Panc1 (cell line): ENCODE measurements at regions not wholly inside any gene's neighbourhood (a gene's known extent, or its start where the extent isn't known, plus 50 kb on each side); places are given as distances from the start of the nearest gene placed in this dataset.

Experiments
- ATAC-seq: fragments of 200-7000 bp; cut with Tn5 transposase; 2 replicates; pipeline ENCODE4 v1.9.1; 2020; ENCODE audit warnings: mild to moderate bottlenecking, moderate library complexity
- BruUV-seq: library from RNA; stranded (reverse); fragments of 400-500 nt; replicated peaks from 2 replicates; lab custom pipeline; 2021; lab: Mats Ljungman, UMichigan
- CTCF ChIA-PET: fragments of 300-600 bp; sonication (Branson Sonifier 250); formaldehyde crosslinking; loops from one replicate; lab custom pipeline; 2022; ENCODE audit warnings: antibody characterized with exemption; lab: Charles Lee
- POLR2A ChIA-PET: fragments of 300-600 bp; sonication (Branson Sonifier 250); formaldehyde crosslinking; loops from one replicate; lab custom pipeline; 2022; ENCODE audit warnings: antibody characterized with exemption; lab: Charles Lee
- DNase-seq: peaks from one replicate; pipeline ENCODE4 v3.0.0-alpha.2; 2010; ENCODE audit warnings: low read depth, low spot score
- H3K27ac ChIP-seq: 2 replicates; pipeline ENCODE4 v1.5.1; 2011; ENCODE audit warnings: mild to moderate bottlenecking, low read length, inconsistent platforms
- H3K27me3 ChIP-seq: fragments of 200-500 bp; sonication (Bioruptor generic); 2 replicates; pipeline ENCODE4 v1.6.0; 2014; ENCODE audit warnings: low read length, inconsistent platforms; ENCODE audit not compliant: control insufficient read depth, insufficient read depth
- H3K36me3 ChIP-seq: fragments of 200-500 bp; sonication (Bioruptor generic); 2 replicates; pipeline ENCODE4 v1.5.1; 2014; ENCODE audit warnings: inconsistent platforms, mild to moderate bottlenecking, low read length, moderate library complexity; ENCODE audit not compliant: control insufficient read depth, insufficient read depth
- H3K4me1 ChIP-seq: 2 replicates; pipeline ENCODE4 v1.5.1; 2011; ENCODE audit warnings: inconsistent platforms, mild to moderate bottlenecking, low read length, moderate library complexity; ENCODE audit not compliant: control insufficient read depth, insufficient read depth
- H3K4me3 ChIP-seq, 2 experiments: 2 replicates each; pipeline ENCODE4 v1.5.1; 2011 to 2012; ENCODE audit warnings: low read depth in 2 of 2, low read length in 2 of 2, mild to moderate bottlenecking in 2 of 2, inconsistent platforms in 1 of 2, moderate library complexity in 1 of 2
- H3K9me3 ChIP-seq: fragments of 200-500 bp; sonication (Bioruptor generic); 2 replicates; pipeline ENCODE4 v1.5.1; 2014; ENCODE audit warnings: low read depth, mild to moderate bottlenecking, inconsistent platforms, low read length, moderate library complexity; ENCODE audit not compliant: control insufficient read depth, insufficient read depth
- POLR2AphosphoS5 ChIP-seq: IDR thresholded peaks from 2 replicates; pipeline ENCODE4 v1.6.1; 2012; ENCODE audit warnings: mild to moderate bottlenecking, low read depth, low read length, moderate library complexity
- SIN3A ChIP-seq: IDR thresholded peaks from 2 replicates; pipeline ENCODE4 v1.6.1; 2012; ENCODE audit warnings: low read depth, mild to moderate bottlenecking, low read length, moderate library complexity, borderline replicate concordance; ENCODE audit not compliant: insufficient read depth
- TCF7L2 ChIP-seq: IDR thresholded peaks from 2 replicates; pipeline ENCODE4 v1.6.1; 2011; ENCODE audit warnings: mild to moderate bottlenecking, low read depth, low read length, inconsistent platforms
- in situ Hi-C: cut with HindIII; loops from 2 replicates; pipeline ENCODE4 v1.10.0; 2016; ENCODE audit warnings: low sequenced_read_pairs, low pct_unique_long_range_greater_than_20kb
- intact Hi-C: fragments of 100-400 bp; cut with micrococcal nuclease; formaldehyde crosslinking; loops from one replicate; pipeline ENCODE4 v1.10.0; 2022; ENCODE audit not compliant: unreplicated experiment
- TF ChIP-seq, protein P1 (sequence below): fragments of 450-650 bp; IDR thresholded peaks from 2 replicates; pipeline ENCODE4 v1.5.1; 2017; ENCODE audit warnings: mild to moderate bottlenecking
- TF ChIP-seq, protein P2 (sequence below), 2 experiments: IDR thresholded peaks; 2 replicates each; pipeline ENCODE4 v1.6.1; 2011 to 2012; ENCODE audit warnings: low read depth in 2 of 2, control low read depth in 1 of 2, low read length in 1 of 2, mild to moderate bottlenecking in 1 of 2, moderate library complexity in 1 of 2; ENCODE audit not compliant: insufficient read depth in 1 of 2

DNA sequence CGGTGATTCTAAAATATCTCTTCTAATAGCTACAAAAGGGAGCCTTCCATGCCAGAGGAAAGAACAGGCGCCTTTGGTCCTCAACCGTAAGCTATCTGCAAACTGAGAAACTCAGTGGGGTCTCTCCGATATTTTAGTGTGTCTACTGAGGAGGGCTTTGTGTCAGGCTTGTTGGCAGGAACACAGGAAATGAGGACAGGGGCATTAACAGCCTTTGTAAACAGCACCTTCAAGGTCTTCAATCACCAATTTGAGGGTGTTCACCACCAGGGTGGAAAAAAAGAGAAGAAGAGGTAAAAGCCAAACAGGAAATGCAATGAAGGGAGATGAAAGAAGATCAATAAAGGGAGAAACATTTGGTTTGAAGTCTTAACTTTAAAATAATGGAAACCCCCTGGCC, 580.1 kb upstream of the SALL1 start:
- Histone ChIP-seq H3K4me1 (no peaks in the 10 kb centered on the region), H3K27me3 (no peaks in the 10 kb centered on the region), H3K9me3 (0 out of 2 replicates have a peak, but pooled peaks cover 7% of the 10 kb centered on the region), H3K4me3 (no peak overlapping the region), H3K27ac (no peak overlapping the region), H3K36me3 (no peaks in the 10 kb centered on the region)
- in situ Hi-C loops (no loop called here), intact Hi-C loops (no loop called here)
- ATAC-seq (no peak), DNase-seq (no peak)
- no TSS peak for BruUV-seq
- ChIA-PET POLR2A (no interaction called here), CTCF (no interaction called here)
- TF ChIP-seq POLR2AphosphoS5 (no peak), SIN3A (no peak), TCF7L2 (no peak)
- TF ChIP-seq, protein P1, sequence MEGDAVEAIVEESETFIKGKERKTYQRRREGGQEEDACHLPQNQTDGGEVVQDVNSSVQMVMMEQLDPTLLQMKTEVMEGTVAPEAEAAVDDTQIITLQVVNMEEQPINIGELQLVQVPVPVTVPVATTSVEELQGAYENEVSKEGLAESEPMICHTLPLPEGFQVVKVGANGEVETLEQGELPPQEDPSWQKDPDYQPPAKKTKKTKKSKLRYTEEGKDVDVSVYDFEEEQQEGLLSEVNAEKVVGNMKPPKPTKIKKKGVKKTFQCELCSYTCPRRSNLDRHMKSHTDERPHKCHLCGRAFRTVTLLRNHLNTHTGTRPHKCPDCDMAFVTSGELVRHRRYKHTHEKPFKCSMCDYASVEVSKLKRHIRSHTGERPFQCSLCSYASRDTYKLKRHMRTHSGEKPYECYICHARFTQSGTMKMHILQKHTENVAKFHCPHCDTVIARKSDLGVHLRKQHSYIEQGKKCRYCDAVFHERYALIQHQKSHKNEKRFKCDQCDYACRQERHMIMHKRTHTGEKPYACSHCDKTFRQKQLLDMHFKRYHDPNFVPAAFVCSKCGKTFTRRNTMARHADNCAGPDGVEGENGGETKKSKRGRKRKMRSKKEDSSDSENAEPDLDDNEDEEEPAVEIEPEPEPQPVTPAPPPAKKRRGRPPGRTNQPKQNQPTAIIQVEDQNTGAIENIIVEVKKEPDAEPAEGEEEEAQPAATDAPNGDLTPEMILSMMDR: no peak
- TF ChIP-seq, protein P2, sequence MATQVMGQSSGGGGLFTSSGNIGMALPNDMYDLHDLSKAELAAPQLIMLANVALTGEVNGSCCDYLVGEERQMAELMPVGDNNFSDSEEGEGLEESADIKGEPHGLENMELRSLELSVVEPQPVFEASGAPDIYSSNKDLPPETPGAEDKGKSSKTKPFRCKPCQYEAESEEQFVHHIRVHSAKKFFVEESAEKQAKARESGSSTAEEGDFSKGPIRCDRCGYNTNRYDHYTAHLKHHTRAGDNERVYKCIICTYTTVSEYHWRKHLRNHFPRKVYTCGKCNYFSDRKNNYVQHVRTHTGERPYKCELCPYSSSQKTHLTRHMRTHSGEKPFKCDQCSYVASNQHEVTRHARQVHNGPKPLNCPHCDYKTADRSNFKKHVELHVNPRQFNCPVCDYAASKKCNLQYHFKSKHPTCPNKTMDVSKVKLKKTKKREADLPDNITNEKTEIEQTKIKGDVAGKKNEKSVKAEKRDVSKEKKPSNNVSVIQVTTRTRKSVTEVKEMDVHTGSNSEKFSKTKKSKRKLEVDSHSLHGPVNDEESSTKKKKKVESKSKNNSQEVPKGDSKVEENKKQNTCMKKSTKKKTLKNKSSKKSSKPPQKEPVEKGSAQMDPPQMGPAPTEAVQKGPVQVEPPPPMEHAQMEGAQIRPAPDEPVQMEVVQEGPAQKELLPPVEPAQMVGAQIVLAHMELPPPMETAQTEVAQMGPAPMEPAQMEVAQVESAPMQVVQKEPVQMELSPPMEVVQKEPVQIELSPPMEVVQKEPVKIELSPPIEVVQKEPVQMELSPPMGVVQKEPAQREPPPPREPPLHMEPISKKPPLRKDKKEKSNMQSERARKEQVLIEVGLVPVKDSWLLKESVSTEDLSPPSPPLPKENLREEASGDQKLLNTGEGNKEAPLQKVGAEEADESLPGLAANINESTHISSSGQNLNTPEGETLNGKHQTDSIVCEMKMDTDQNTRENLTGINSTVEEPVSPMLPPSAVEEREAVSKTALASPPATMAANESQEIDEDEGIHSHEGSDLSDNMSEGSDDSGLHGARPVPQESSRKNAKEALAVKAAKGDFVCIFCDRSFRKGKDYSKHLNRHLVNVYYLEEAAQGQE (IDR thresholded peaks at IDR 0.05; ENCODE audit: insufficient read depth in 1 of 2, low read depth in 2 of 2, low read length in 1 of 2): no peak

DNA sequence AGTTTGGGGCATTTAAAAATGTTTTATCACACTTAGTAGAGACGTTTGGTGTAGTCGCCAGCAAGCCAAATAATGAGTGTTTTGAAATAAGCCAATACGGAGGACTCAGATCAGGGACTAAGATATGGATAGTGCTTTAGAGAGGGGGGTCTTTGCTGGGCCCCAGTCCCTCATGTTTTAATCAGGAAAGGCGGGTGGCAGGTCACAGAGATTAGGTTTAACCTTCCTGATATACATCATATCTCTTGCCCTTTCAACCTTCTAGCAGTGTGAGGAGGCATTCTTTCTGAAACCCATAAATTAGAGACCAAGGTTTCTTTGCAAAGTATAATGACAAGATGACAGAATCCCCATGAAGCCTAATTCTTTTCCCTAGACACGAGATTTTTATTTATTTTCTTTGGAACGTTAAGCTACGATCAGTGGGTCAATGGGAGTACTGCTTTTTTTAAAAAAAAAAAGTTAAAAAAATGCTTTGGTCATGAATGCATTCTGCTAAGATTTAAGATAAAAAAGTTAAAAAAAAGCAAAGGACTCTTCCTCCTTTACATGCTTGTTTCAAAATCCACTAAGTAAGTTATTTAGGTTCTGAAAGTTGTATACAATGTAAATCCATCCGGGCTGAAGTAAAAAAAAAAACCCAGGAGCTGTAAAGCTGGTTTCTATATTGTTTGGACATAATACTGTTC, 572.1 kb upstream of the SALL1 start:
- ChIA-PET POLR2A (no interaction called here), CTCF (interaction anchor here (0.7 kb wide), 1 partner anchor 1183 kb away, joined by 4 read pairs; no protein-coding TSS in a partner anchor)
- ATAC-seq (no peak), DNase-seq (no peak)
- Histone ChIP-seq H3K27ac (no peak overlapping the region), H3K4me3 (no peak overlapping the region), H3K27me3 (no peaks in the 10 kb centered on the region), H3K9me3 (0 out of 2 replicates have a peak, but pooled peaks cover 7% of the 10 kb centered on the region), H3K4me1 (no peaks in the 10 kb centered on the region), H3K36me3 (no peaks in the 10 kb centered on the region)
- intact Hi-C loops (no loop called here), in situ Hi-C loops (no loop called here)
- no peak for TF ChIP-seq POLR2AphosphoS5
- TF ChIP-seq TCF7L2: no peak
- TF ChIP-seq, protein P1: no peak
- TF ChIP-seq SIN3A: no peak
- TF ChIP-seq, protein P2 (IDR thresholded peaks at IDR 0.05; ENCODE audit: insufficient read depth in 1 of 2, low read depth in 2 of 2, low read length in 1 of 2): no peak
- BruUV-seq: no TSS peak
